ENCODE measurements at regions not wholly inside any gene's neighbourhood (a gene's known extent, or its start where the extent isn't known, plus 50 kb on each side); places are given as distances from the start of the nearest gene placed in this dataset.
"Not testable (repeated sequence)": the region's sequence is repeated elsewhere in the genome, so short reads cannot be mapped to it uniquely, and the experiment has no call there.

DNA sequence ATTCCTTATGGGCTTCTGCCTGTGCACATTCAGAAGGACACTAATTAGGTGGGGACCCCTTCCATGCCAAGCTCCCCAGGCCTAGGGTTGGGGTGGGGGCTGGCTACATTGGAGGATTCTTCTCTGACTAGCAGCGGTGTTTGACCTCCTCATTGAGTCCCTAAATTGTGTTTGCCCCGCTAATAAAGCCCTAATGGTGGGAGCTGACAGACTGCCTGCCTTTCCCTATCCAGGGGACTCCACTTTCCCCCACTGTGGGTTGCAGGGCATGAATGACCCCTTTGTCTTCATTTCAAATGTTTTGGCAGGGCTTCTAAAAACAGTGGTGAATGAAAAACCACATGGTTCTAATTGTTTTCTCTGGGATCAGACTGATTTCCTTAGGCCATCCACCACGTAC, 476.8 kb upstream of the CDH11 start:
- no peak for DNase-seq

DNA sequence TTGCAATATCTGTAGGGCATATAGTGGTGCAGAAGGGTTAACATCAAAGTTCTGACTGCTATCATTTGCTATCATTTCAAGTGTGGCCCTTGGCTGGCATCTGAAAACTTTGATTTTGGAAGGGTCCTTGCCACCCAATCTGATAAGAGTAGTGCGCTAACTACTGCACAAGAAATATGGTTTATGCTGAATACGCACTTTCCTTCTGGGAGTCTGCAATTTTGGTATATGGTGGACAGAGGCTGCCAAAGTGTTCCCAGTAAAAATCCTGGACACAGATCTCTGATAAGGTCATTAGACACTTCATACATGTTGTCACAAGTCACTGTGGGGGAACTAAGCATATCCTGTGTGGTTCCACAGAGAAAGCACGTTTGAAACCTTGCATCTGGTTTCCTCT, 461.6 kb upstream of the CDH11 start:
- no peak for DNase-seq

DNA sequence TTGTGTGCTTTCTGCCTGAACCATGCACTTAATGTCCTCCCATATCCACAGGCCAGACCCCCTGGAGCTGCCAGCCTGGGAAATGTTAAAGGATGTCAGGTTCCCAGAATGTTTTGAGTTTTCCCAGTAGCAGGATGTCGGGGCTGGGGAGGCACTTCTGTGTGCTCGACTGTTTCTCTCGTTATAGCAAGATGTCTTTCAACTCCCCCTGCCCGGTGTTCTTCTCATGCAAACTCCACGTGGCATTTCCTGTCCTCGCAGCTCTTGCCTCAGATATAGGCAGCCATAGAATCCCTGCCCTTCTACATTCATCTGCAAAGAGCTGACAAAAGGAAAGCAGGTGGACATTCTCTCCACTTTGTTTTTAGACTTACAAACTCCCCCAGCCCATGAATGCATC, 457.2 kb upstream of the CDH11 start:
- peak; percentile 32 for DNase-seq

DNA sequence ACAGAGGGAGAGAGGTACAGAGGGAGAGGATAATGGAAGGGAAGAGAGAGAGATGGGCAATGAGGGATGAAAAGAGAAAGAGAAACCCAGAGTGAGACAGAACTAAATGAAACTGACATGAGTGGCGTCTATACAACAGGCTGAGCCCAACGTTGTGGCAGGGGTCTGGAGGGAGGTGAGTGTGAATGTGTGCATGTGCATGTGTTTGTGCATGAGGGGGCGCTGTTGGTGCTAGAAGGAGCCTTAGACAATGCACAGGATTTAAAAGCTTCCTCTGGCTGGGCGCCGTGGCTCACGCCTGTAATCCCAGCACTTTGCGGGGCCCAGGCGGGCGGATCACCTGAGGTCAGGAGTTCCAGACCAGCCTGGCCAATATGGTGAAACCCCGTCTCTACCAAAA, 454.8 kb upstream of the CDH11 start:
- DNase-seq = no peak

DNA sequence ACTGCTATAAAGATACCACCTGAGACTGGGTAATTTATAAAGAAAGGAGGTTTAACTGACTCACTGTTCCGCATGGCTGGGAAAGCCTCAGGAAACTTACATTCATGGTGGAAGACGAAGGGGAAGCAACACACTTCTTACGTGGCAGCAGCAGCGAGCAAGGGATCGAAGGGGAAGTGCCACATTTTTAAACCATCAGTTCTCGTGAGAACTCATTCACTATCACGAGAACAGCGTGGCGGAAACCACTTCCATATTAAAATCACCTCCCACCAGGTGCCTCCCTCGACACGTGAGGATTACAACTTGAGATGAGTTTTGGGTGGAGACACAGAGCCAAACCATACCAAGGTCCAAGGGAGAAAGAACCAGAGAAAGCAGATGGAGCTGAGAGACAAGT, 454.3 kb upstream of the CDH11 start:
- DNase-seq = no peak

DNA sequence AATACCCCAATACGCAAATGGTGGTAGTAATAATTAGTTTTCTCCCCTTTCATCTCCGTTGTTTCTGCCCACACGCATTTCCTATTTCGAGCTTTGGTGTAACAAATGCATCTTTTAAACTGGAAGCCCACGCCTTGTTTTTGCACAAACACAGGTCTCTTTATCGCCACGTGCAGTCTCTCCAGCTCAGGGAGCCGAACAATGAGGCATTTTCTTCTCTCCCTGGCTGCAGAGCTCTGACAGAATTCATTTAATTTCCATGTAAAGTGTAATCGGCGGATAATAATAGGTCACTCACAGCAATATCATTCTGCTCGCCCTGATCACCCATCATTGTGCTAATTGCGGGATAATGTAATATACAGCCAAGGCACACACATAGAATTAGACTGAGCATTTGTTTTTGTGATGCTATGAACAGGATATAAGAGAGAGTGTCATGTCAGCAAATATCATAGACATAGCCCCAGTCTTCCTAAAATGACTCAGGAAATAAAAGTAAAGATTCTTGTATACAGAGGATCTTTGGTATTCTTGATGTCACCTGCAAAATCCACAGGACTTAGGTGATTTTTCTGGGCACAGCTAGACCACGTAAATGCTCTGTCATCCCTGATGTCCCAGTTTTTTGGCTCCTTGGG, 452.6 kb upstream of the CDH11 start:
- DNase-seq = no peak

DNA sequence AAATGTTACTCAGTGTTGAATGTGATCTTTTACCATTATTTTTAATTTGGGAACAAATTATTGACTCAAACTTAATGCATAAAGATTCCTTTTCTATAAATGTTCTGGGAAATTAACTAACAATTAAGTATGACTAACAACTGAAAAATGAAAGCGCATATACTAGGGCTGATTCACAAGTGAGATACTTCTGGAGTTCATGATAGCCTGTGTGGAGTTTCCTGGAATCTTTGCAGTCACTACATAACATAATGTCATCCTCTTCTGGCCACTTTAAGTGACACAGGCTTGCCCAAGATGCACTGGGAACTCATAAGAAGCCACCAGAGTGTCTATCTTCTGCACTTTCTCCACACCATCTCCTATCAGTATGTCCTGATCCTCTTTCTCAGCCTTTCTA, 450.3 kb upstream of the CDH11 start:
- DNase-seq = peak; percentile 95

DNA sequence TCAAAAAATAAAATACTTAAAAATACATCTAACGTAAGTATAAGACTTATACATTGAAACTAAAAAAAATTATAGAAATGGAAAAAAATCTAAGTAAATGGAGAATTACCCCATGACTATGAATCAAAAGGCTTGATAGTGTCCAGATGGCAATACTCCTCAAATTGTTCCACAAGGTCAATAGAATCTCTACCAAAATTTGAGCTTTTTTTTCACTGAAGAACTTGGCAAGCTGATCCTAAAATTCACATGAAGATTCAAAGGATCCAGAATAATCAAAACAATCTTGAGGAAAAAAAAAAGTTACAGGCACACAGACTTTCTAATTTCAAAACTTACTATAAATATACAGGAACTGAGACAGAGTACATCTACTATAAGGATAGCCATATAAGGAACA, 448.4 kb upstream of the CDH11 start:
- peak; percentile 10 for DNase-seq

DNA sequence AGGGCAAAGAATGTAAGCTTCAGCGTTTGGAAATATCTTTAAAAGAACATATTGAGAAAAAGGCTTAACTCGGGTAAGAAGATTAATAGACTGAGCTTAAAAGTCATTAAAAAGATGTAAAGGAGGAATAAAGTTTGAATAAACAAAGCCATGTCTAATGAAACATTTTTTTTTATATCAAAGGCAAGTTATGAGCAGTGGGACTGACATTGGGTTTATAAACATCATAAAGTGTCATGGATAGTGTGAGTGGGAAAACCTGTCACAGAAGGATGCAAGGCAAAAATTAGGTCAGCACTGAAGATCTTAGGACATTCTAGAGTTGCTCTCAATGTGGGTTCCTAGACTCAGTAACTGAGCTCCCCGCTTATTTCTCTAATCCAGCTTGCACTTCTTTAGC, 438.0 kb upstream of the CDH11 start:
- no peak for DNase-seq

DNA sequence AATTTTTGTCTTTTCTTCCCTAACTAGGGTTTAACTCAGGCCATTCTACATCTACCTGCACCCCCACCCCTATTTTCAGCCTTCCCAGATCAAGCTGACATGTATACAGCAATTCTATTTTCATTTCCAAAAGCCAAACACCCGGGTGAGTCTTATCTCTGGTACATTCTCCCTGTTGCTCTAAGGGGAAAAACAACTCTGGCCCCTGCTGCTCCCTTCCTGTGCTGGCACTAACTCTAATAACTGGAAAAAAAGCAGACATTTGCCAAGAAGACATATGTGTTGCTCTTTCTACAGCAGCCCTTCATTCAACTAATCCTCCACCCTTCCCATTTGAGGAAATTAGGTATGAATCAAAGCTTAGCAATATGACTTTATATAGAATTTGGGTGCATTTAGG, 427.8 kb upstream of the CDH11 start:
- DNase-seq = not testable (repeated sequence)

DNA sequence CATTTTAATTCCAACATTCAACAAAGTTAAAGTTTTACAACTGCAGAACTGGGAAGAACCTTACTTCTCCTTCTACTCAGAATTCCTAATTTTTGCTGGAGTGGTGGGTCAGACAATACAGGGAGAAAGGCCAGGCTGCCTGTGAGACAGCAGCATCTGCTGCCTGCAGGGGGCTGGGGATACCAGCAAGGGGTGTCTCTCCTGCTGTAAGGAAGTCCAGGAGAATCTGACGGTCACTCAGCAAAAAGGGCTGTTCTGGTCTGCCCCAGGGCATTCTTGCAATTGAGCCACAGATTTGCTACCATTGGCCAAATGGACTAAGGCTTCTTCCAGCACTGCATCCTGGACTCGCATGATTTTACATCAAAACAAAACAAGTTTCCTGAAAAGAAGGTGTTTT, 426.6 kb upstream of the CDH11 start:
- peak; percentile 56 for DNase-seq

DNA sequence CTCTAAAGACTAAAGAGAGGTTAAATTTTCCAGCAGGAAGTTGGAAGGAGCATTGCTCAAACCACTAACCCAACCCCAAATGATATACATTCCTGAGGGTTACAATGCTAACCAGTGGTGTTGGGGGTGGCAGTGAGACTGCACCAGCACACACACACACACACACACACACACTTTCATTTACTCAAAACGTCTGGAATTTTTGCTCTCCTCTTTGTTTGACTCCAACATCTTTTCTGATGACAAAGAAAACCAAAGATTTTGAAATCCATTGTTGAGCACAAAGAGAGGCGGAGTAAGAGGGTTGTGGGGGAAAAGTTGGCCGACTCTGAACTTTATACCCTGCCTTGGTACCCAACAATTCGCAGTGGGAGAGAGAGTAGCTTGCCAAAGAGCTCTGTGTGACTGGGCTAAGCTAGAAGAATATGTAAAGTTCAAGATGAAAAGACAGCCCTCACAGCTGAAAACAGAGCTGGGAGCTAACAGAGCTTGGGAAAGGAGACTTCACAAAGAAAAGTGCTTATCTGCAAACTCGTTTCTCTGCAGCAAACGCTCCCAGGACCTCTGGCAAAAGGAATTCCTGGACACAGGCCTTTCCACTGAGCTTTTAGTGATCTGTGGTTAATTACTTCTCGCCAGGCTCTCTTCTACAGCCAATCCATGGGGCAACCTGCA, 426.0 kb upstream of the CDH11 start:
- DNase-seq = peak; percentile 99

DNA sequence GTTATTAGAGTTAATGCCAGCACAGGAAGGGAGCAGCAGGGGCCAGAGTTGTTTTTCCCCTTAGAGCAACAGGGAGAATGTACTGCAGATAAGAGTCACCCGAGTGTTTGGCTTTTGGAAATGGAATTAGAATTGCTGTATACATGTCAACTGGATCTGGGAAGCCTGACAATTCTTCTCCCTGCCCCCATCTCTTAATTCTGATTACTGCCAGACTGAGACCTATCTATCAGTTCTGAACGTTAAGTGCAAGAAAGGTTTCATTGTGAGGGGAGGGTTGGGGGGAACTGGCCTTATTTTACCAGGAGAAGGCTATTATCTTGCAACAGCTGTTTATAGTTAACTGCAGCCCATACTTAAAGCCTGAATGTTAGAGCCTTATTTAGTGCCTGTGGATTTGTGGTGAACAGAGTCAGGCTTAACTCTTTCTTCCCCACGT, 424.5 kb upstream of the CDH11 start:
- DNase-seq = peak; percentile 95

DNA sequence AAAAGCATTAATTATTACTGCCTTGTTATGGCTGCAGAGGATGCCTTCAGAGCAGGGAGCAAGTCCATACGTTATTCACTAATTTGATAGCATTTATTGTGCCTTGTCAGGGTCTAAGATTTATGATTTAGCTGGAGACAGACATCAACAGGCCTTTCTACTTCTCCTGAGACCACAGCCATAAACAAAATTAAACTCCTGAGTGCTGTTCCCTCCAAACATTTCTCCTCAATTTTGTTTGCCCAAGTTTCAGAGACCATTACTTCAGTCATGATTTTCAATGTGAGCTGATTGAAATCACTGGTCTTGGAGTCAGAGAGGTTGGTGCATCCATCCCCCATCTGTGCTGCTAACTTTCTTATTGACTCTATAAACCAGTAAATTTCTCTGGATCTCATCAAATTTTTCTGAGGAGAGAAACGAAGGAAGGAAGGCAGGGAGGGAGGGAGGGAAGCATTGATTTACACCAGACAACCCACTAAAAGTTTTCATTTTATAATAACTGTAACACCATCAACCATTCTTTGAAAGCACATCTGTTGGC, 423.6 kb upstream of the CDH11 start:
- DNase-seq = peak; percentile 28

DNA sequence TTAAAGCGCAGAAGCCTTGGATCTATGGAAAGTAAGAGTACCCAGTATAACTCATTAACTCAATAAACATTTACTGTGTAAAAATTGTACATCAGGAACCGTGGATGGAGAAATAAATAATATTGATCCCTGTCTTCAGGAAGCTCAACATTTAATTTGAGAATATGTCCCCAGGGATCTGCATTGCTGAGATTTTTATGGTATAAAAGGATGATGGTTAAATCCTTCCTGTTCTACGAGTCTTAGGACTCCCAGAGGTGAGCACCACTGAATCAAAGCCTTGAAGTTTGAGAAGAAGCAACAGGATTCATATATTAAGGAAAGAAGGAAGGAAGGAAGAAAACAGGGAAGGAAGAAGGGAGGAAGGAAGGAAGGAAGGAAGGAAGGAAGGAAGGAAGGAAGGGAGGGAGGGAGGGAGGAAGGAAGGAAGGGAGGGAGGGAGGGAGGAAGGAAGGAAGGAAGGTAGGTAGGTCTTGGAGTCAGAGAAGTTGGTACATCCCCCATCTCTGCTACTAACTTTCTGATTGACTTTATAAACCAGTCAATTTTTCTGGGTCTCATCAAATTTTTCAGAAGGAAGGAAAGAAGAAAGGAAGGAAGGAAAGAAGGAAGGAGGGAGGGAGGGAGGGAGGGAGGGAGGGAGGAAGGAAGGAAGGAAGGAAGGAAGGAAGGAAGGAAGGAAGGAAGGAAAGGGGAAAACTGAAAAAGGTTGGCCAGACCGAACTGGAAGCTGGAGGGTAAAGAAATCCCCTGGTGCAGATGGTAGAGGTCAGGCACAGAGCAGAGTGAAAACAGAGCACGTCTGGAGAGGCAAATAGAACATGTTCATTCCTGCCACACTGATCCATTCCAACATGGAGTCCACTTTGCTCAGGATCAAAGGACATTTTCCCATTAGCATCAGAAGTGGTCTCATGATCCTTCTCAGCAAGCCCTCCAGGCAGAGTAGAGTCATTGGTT, 422.2 kb upstream of the CDH11 start:
- no peak for DNase-seq

DNA sequence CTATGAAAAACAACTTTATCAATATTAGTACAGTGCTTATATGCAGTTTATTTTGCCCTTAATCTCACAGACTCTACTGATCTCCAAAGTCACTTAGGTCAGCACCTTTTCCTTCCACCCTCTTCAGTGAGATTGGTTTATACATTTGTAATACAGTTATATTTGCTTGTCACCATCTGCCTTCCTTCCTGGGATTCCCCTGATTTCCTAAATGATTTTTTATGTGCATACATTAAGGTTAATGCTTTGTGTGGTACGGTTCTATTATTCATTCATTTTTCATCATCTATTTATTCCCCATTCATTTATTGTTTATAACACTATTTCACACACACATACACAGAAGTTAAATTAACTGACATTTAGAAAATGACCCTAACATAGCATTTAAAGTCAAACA, 419.8 kb upstream of the CDH11 start:
- no peak for DNase-seq

DNA sequence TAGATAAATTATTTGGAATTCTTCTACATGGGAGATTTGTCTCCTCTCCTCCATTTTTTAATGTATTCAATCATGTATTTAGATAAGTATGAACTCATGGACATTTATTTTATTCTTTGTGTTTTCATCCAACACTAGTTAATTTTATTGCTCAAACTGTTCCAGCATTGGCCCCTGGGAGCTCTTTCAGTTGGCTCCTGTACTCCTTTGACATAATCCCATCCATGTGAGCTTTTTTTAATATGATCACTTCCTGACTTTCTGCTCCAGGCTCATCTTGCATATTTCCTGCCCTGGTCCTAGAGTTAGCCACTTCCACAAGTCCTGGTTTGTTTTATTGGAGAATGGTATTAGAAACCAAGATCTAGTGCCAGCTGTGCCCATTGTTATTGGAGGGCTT, 419.0 kb upstream of the CDH11 start:
- DNase-seq = no peak

DNA sequence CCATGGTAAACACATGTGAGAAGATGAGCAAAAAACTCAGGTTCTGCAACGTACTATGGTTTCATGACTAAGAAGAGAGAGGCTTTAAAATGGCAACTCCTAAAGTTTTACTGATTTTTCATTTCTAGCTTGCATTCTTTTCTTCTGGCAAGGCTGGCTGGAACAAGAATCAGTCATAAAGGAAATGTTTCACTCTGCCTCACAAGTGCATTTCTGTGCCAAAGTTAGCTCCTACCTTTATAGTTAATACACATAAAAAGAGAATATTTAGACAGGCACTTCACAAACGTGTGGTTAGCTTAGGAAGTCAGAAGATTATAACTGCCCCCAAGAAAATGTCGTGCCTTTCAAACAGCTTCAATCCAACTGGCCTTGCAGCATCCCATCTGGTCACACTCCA, 417.1 kb upstream of the CDH11 start:
- peak; percentile 77 for DNase-seq

DNA sequence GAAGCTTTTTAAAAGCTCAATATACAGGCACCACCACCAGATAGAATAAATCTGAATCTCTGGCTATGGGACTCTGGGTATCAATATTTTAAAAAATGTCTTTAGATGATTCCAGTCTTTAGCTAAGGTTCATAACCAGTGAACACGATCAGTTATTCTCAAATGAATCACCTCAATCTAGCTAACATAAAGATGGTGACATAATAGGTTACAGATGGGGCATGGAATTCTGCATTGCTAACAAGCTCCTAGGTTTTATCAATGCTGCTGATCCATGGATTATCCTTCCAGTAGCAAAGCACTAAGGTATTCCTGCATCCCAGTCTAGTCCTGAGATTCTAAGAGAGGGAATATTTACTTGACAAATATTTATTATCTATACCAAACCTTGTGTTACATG, 415.5 kb upstream of the CDH11 start:
- DNase-seq = peak; percentile 72

DNA sequence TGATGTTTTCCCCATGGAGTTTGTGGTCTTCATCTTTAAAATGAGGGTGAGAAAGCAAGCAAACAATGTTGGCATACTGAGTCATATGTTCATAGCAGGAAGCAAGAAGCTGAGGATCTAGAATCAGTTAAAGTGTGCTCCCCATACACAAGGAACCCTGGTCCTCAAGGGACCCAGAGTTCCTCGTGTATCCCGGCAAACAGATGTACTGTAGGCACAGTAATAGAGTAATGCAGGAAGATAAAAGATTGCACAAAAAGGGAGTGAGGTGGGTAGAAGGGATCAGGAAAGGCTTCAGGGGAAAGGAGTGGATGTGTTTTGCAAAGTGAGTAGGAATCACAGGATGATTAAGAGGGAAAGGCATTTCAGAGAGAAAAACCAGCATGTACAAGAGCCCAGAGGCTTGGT, 412.3 kb upstream of the CDH11 start:
- peak; percentile 78 for DNase-seq

DNA sequence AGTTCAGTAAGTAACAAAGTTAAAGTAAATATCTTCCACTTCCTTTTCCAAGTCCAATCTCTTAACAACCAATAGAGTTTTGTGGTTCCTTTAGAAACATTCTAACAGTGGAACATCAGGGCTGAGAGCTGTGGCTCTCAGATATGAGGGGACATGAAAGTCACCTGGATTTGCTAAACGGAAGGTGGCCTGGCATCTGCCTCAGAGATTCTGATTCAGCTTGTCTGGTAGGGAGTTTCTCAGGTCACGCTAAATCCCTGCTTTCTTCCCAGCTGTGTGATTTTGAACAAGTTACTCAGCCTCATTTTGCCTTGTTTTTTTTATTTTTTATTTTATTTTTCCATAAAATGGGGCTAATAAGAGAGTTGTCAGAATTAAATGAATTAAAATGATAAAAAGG, 411.0 kb upstream of the CDH11 start:
- no peak for DNase-seq

DNA sequence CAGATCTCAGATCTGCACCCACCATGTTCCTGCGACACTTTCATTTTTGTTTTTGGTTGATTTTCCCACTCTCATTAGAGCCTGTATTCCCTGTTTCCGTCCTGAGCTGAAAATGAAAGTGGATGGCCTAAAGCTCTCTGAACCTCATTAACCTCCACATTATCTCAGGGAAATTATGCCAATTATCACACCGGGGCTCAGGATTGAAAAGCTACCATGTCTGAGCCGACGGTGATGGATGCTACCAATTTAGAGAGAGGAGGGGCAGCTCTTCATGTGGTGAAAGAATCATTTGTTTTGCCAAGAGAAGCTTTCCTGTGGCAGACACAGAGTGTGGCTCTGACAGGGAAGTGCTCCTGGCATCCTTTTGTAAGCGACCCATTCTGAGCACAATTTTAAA, 410.4 kb upstream of the CDH11 start:
- no peak for DNase-seq

DNA sequence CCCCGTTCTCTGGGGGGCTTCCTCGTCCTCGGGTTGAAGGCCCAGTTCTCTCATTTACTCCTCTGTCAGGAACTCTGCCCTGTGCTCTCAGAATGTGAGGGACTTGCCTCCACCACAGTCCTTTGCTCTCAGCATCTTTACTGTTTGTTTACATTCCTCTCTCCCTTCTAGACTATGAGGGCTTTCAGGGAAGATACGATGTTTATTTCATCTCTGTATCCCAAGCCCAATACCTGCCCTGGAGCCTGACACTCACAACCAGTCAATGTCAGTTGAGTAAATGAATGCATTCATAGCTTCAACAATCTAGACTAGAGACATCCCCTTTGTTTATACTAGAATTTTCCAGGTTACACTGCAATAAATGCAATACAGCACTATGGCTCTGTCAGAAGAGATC, 409.6 kb upstream of the CDH11 start:
- DNase-seq = no peak

DNA sequence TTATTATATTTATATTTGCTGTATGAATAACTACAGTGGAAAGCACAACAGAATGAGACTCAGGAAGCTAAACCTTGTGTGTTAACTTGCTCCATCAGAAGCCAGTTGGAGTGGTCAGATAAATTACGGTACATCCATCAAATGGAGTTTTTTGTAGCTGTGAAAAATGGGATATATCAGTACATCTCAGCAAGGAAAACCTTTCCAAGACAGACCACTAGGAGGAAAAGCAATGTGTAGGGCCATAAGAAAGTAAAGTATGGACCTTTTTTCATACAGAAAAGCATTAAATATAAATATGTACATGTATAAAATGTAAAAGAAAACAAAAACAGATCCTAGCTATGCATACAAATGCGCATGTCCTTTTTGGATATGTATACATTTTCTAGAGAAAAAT, 403.8 kb upstream of the CDH11 start:
- DNase-seq = no peak

Data from fibroblast of skin of right biceps (primary cell).